Nephron progenitor cell (in vitro differentiated cells): ENCODE measurements at regions not wholly inside any gene's neighbourhood (a gene's known extent, or its start where the extent isn't known, plus 50 kb on each side); places are given as distances from the start of the nearest gene placed in this dataset.

Experiments used
- DNase-seq: peaks from one replicate; pipeline ENCODE4 v3.0.0; 2021
- H3K27ac Mint-ChIP-seq: 2 replicates; pipeline ENCODE4 v1.8.0; 2021; ENCODE audit warnings: mild to moderate bottlenecking, moderate library complexity, mixed read lengths
- H3K27me3 Mint-ChIP-seq: 2 replicates; pipeline ENCODE4 v1.8.0; 2021; ENCODE audit warnings: mild to moderate bottlenecking, low read depth, mixed read lengths; ENCODE audit not compliant: poor library complexity
- H3K36me3 Mint-ChIP-seq: 2 replicates; pipeline ENCODE4 v1.8.0; 2021; ENCODE audit warnings: low read depth, mixed read lengths
- H3K4me1 Mint-ChIP-seq: 2 replicates; pipeline ENCODE4 v1.8.0; 2021; ENCODE audit warnings: mixed read lengths
- H3K4me3 Mint-ChIP-seq: 2 replicates; pipeline ENCODE4 v1.8.0; 2021; ENCODE audit warnings: mild to moderate bottlenecking, moderate library complexity, mixed read lengths
- H3K9me3 Mint-ChIP-seq: 2 replicates; pipeline ENCODE4 v1.8.0; 2021; ENCODE audit warnings: mild to moderate bottlenecking, moderate library complexity, mixed read lengths
- CTCF ChIP-seq: fragments of 200-600 bp; sonication (generic); IDR thresholded peaks from 2 replicates; pipeline ENCODE4 v1.5.0; 2021; ENCODE audit warnings: antibody characterized with exemption

- no peak overlapping the region for H3K4me3 Mint-ChIP-seq
- H3K27ac Mint-ChIP-seq = peak overlapping the region; percentile 76
- peaks cover 7% of the 10 kb centered on the region for H3K27me3 Mint-ChIP-seq
- peak; percentile 18 for DNase-seq
- peaks cover 43% of the 10 kb centered on the region for H3K4me1 Mint-ChIP-seq
- no peaks in the 10 kb centered on the region for H3K36me3 Mint-ChIP-seq
- TF ChIP-seq CTCF = peak; percentile 63
- no peaks in the 10 kb centered on the region for H3K9me3 Mint-ChIP-seq
Measured at GRCh38 chr4:12852338-12853307, 631.5 kb downstream of the RAB28 start.

GRCh38 chr4:12846368-12846767 is 637.8 kb downstream of the RAB28 start:
- Mint-ChIP-seq H3K9me3 (peaks cover 15% of the 10 kb centered on the region), H3K36me3 (peaks cover 5% of the 10 kb centered on the region), H3K27me3 (peaks cover 10% of the 10 kb centered on the region), H3K4me3 (no peak overlapping the region), H3K4me1 (peaks cover 51% of the 10 kb centered on the region), H3K27ac (peak overlapping the region; percentile 96)
- no peak for DNase-seq
- TF ChIP-seq CTCF = no peak

GRCh38 chr4:12844141-12844540 is 640.0 kb downstream of the RAB28 start:
- peaks cover 5% of the 10 kb centered on the region for H3K36me3 Mint-ChIP-seq

GRCh38 chr4:12827966-12828365 is 656.2 kb downstream of the RAB28 start:
- Mint-ChIP-seq H3K27me3 (no peaks in the 10 kb centered on the region), H3K36me3 (no peaks in the 10 kb centered on the region)

More at GRCh38 chr4:12844141-12844540, 640.0 kb downstream of the RAB28 start:
- H3K4me1 Mint-ChIP-seq = peaks cover 43% of the 10 kb centered on the region
- H3K4me3 Mint-ChIP-seq = no peak overlapping the region
- H3K27me3 Mint-ChIP-seq = peaks cover 3% of the 10 kb centered on the region
- no peak for DNase-seq
- peaks cover 15% of the 10 kb centered on the region for H3K9me3 Mint-ChIP-seq
- H3K27ac Mint-ChIP-seq = no peak overlapping the region
- no peak for TF ChIP-seq CTCF

GRCh38 chr4:12791536-12791935 is 692.6 kb downstream of the RAB28 start:
- Mint-ChIP-seq H3K4me3 (no peak overlapping the region), H3K9me3 (peaks cover 4% of the 10 kb centered on the region), H3K4me1 (no peaks in the 10 kb centered on the region), H3K27me3 (peaks cover 4% of the 10 kb centered on the region), H3K27ac (no peak overlapping the region), H3K36me3 (no peaks in the 10 kb centered on the region)
- no peak for DNase-seq
- no peak for TF ChIP-seq CTCF

More at GRCh38 chr4:12827966-12828365, 656.2 kb downstream of the RAB28 start:
- Mint-ChIP-seq H3K9me3 (no peaks in the 10 kb centered on the region), H3K4me3 (no peak overlapping the region), H3K4me1 (no peaks in the 10 kb centered on the region), H3K27ac (no peak overlapping the region)
- TF ChIP-seq CTCF = no peak
- no peak for DNase-seq
